ENCODE measurements at regions not wholly inside any gene's neighbourhood (a gene's known extent, or its start where the extent isn't known, plus 50 kb on each side); places are given as distances from the start of the nearest gene placed in this dataset.

DNA sequence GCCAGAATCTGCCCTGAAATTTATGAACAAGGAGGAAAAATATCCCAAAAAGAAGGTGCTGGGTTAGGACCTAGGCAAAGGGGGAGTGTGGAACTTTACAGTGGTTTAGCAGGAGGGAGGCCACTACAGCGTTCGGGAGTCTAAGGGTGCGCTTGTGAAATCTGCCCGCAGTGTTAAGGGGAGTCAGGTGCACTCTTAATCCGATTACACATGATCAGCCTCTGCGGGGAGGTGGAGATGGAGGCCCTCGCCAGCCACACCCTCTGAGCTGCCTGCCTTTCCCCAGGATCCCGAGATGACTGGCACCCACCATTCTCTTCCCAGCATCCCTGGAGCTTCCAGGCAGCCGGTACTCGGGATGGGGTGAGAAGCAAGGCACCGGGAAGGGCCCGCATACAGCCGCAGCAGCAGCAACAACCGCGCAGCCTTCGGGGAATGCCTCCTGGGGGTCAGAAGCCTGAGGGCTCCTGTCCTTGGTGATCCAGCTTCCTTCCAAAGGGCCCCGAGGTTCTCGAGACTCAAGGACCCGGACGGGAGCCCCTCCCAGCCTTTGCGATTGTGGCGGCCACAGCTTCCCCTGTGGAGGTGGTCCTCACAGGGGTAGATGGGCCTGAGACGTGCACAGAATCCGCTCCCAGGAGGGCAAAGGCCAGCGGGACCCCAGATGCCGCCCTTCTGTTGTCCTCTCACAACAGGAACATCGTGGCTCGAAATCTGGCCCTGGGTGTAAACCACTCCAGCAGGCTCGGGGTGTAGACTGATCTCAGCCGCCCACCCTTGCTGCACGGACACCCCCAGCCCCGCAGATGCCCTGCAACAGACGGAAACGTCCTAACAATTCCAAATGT, 57.3 kb upstream of the CST7 start:
- no peaks in the 10 kb centered on the region for H3K36me3 Mint-ChIP-seq (ENCODE audit: insufficient read depth)
- H3K27ac Mint-ChIP-seq, result no peak overlapping the region
- TF ChIP-seq, protein P1, sequence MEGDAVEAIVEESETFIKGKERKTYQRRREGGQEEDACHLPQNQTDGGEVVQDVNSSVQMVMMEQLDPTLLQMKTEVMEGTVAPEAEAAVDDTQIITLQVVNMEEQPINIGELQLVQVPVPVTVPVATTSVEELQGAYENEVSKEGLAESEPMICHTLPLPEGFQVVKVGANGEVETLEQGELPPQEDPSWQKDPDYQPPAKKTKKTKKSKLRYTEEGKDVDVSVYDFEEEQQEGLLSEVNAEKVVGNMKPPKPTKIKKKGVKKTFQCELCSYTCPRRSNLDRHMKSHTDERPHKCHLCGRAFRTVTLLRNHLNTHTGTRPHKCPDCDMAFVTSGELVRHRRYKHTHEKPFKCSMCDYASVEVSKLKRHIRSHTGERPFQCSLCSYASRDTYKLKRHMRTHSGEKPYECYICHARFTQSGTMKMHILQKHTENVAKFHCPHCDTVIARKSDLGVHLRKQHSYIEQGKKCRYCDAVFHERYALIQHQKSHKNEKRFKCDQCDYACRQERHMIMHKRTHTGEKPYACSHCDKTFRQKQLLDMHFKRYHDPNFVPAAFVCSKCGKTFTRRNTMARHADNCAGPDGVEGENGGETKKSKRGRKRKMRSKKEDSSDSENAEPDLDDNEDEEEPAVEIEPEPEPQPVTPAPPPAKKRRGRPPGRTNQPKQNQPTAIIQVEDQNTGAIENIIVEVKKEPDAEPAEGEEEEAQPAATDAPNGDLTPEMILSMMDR (IDR thresholded peaks at IDR 0.05; ENCODE audit: unreplicated experiment), result no peak
- H3K9me3 Mint-ChIP-seq (ENCODE audit: low read depth), result peaks cover 3% of the 10 kb centered on the region
- H3K27me3 Mint-ChIP-seq, result no peaks in the 10 kb centered on the region
- no peak for DNase-seq (ENCODE audit: low spot score, unreplicated experiment)
- H3K4me3 Mint-ChIP-seq (ENCODE audit: low read depth), result no peak overlapping the region
- H3K4me1 Mint-ChIP-seq (ENCODE audit: low read depth), result no peaks in the 10 kb centered on the region

DNA sequence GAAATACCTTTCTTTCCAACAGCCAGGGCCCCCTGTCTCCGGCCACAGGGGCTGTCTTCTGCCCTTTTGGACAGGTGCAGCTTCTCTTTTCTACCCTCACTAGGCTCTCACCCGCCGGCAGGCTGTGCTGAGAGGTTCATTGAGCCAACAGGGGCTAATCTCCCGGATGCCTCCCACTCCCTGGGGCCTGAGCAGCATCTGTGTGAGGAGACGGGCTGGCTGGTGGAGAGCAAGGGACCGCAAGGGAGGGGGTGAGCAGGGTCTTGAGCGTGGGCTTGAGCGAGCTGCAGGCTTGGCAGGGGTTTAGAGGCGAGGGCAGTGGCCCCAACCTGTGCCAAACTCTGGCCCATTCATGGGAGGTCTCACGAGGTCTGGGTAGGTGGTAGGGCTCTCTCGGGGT, 56.5 kb upstream of the CST7 start:
- no peak overlapping the region for H3K27ac Mint-ChIP-seq
- H3K36me3 Mint-ChIP-seq (ENCODE audit: insufficient read depth), result no peaks in the 10 kb centered on the region

GRCh38 chr20:24892931-24893330, 56.1 kb upstream of the CST7 start:
- TF ChIP-seq, protein P1 (IDR thresholded peaks at IDR 0.05; ENCODE audit: unreplicated experiment), result no peak
- Mint-ChIP-seq H3K9me3 (ENCODE audit: low read depth) (peaks cover 3% of the 10 kb centered on the region), H3K4me1 (ENCODE audit: low read depth) (no peaks in the 10 kb centered on the region)

More for the DNA sequence above, 56.5 kb upstream of the CST7 start:
- TF ChIP-seq, protein P1 (IDR thresholded peaks at IDR 0.05; ENCODE audit: unreplicated experiment), result no peak
- no peak overlapping the region for H3K4me3 Mint-ChIP-seq (ENCODE audit: low read depth)
- H3K9me3 Mint-ChIP-seq (ENCODE audit: low read depth), result peaks cover 3% of the 10 kb centered on the region
- H3K4me1 Mint-ChIP-seq (ENCODE audit: low read depth), result no peaks in the 10 kb centered on the region
- no peak for DNase-seq (ENCODE audit: low spot score, unreplicated experiment)
- H3K27me3 Mint-ChIP-seq, result no peaks in the 10 kb centered on the region

GRCh38 chr20:24894488-24894887, 54.6 kb upstream of the CST7 start:
- no peak for DNase-seq (ENCODE audit: low spot score, unreplicated experiment)
- Mint-ChIP-seq H3K4me1 (ENCODE audit: low read depth) (no peaks in the 10 kb centered on the region), H3K27ac (no peak overlapping the region), H3K4me3 (ENCODE audit: low read depth) (no peak overlapping the region), H3K36me3 (ENCODE audit: insufficient read depth) (peaks cover 3% of the 10 kb centered on the region), H3K27me3 (no peaks in the 10 kb centered on the region), H3K9me3 (ENCODE audit: low read depth) (peaks cover 13% of the 10 kb centered on the region)
- TF ChIP-seq, protein P1 (IDR thresholded peaks at IDR 0.05; ENCODE audit: unreplicated experiment), result no peak

More at GRCh38 chr20:24892931-24893330, 56.1 kb upstream of the CST7 start:
- no peak overlapping the region for H3K4me3 Mint-ChIP-seq (ENCODE audit: low read depth)
- H3K36me3 Mint-ChIP-seq (ENCODE audit: insufficient read depth), result no peaks in the 10 kb centered on the region
- no peak for DNase-seq (ENCODE audit: low spot score, unreplicated experiment)
- H3K27ac Mint-ChIP-seq, result no peak overlapping the region
- H3K27me3 Mint-ChIP-seq, result no peaks in the 10 kb centered on the region

DNA sequence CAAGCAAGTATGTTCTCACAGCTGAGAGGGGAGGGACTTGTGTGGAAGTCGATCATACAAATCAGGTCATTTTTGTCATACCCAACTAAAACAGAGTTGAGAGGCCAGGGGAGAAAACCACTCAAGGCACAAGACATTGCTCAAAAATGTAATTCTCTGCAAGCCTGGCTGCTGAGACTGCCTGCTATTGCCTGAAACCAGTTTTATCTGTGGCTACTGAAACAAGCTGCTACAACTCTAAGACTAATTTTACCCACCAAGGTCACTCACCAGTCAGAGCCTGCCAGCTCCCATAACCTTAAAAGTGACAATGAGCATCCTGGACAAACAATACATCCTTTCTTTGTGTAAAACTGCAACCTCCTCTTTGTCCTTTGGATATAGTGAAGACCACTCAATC, 54.1 kb upstream of the CST7 start:
- DNase-seq (ENCODE audit: low spot score, unreplicated experiment), result no peak
- no peak overlapping the region for H3K27ac Mint-ChIP-seq
- H3K9me3 Mint-ChIP-seq (ENCODE audit: low read depth), result peaks cover 18% of the 10 kb centered on the region
- H3K4me3 Mint-ChIP-seq (ENCODE audit: low read depth), result no peak overlapping the region
- no peaks in the 10 kb centered on the region for H3K4me1 Mint-ChIP-seq (ENCODE audit: low read depth)
- H3K27me3 Mint-ChIP-seq, result no peaks in the 10 kb centered on the region
- TF ChIP-seq, protein P1 (IDR thresholded peaks at IDR 0.05; ENCODE audit: unreplicated experiment), result no peak
- peaks cover 3% of the 10 kb centered on the region for H3K36me3 Mint-ChIP-seq (ENCODE audit: insufficient read depth)
